ENCODE measurements at regions not wholly inside any gene's neighbourhood (a gene's known extent, or its start where the extent isn't known, plus 50 kb on each side); places are given as distances from the start of the nearest gene placed in this dataset.

GRCh38 chr1:14039582-14040430 is 339.8 kb downstream of the PRDM2 start:
- DNase-seq (ENCODE audit: low read depth in 2 of 2): no peak

DNA sequence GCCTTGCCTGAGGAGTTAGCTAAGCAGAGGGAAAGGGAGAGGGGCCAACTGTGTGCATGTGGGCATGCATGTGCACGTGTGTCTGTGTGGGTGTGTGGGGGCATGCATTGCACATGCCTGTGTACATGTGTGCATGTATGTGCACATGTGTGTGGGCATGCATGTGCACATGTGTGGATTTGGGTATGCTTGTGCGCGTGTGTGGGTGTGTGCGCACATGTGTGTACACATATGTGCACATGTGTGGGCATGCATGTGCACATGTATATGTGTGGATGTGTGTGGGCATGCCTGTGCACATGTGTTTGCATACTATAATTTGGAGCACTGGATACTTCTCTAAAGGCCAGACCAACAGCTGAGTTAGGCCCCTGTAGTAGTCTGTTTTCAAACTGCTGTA is 350.0 kb downstream of the PRDM2 start:
- no peak for DNase-seq (ENCODE audit: low read depth in 2 of 2)

- no peak for DNase-seq (ENCODE audit: low read depth in 2 of 2)
These were observed 355.6 kb downstream of the PRDM2 start for GRCh38 chr1:14055442-14056223.

GRCh38 chr1:14057640-14058039 is 357.7 kb downstream of the PRDM2 start:
- no peak for DNase-seq (ENCODE audit: low read depth in 2 of 2)

- DNase-seq (ENCODE audit: low read depth in 2 of 2): no peak
These were observed 361.2 kb downstream of the PRDM2 start for GRCh38 chr1:14061204-14061603.

DNA sequence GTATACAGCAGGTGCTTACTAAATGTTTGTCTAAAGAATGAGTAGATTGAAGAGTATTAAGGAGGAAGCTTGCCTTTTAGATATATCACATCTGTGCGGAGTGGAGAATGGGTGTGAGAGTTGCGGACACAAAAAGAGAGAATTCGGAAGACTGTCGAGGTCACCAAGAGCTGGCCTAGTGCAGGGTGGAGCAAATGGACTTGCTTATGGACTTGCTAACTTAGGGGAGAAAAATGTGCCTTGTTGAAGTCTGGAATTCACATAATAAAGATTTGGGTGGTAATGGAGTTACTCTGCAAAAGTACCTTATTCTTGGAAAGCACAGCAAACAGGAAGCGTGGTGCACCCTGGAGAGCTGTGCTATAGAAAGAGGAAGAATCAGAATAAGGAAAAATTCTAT is 361.7 kb downstream of the PRDM2 start:
- DNase-seq (ENCODE audit: low read depth in 2 of 2): no peak

DNA sequence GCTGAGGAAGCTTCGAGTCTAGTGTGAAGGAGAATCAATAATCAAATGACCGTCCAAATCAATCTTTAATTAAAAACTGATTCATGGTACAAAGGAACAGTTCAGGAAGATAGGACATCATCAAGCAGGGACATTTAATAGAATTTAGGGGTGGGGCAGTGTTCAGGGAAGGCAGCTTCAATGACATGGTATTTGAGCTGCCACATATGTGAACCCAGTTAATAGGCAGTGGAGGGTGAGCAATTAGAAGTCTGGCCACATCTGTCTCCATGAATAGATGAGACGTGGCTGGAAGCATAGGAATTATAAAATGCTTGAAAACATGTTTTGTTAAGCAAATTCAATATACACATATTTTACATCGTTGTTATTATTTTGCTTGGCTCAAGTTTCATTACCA is 362.7 kb downstream of the PRDM2 start:
- DNase-seq (ENCODE audit: low read depth in 2 of 2): no peak

DNA sequence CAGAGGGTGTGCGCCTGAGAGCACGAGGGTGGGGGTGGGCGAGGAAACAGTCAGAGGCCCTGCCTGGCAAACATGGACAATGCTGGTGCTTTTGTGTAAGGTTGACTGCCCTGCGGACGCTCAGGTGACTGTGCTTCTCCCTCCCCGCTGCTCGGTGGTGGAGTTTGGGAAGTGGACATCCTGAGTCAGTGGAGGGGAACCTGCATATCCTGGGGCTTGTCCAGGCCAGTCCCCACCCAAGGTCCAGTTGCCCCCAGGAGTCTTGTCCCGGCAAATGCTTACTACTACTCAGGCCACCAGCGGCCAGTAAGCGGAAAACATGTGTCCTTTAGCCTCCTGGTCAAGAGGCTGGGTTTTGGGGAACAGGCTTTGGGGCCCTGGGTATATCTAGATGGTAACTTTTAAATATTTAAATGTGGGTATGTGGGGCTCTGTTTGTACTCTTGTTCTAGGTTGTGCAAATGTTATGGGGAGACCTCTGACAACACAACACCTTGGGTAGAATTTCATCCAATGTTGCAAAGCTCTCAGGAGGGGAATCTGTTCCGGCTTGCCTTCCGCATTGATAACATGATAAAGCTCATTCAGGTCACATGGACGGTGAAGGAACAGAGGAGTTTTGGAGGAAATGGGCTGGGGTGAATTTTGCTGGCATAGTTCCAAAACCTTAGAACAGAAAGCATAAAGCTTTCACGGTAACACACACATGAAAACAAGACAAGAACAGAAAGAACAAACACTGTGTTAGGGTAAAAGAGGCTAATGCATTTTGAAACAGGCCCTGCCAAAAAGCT is 364.9 kb downstream of the PRDM2 start:
- DNase-seq (ENCODE audit: low read depth in 2 of 2): no peak

DNA sequence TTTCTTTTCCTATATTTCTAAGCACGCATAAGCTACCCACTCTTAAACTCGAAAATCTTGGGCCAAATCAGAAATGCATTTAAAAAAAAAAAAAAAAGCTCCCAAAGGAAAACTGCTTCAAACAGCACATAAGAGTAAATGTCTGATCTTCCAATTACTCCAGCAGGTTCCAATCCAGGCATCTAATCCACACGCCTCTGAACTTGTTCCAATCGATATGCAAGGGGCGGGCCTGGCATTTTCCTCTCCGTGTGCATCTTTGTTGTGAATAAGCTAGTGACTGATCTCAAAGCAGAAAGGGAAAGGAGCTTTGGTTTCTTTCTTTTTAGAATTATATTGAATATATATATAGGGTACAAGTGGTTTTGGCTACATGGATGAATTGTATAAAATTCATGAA is 365.5 kb downstream of the PRDM2 start:
- DNase-seq (ENCODE audit: low read depth in 2 of 2): no peak

GRCh38 chr1:14067036-14067435 is 367.0 kb downstream of the PRDM2 start:
- DNase-seq (ENCODE audit: low read depth in 2 of 2): no peak

- no peak for DNase-seq (ENCODE audit: low read depth in 2 of 2)
These were observed 367.7 kb downstream of the PRDM2 start for GRCh38 chr1:14067711-14068110.

DNA sequence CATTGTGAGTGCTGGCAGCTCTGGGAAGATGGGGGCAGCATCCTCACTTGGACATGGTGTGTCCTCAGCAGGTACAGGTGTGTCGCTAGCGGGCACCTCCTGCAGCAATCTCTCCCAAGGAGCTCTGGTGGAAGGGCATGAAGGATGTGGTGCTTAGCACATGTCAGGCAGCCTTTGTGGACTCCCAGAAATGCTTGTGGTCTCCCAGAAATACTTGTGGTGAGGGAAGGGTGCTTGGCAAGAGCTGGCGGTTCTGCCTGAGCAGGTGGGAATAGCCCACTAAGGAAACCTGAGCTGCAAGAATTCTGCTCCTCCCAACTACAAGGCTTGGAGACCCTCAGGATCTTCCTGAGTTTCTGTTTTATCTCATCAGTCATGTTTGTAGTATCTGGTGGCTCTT is 371.6 kb downstream of the PRDM2 start:
- no peak for DNase-seq (ENCODE audit: low read depth in 2 of 2)

- no peak for DNase-seq (ENCODE audit: low read depth in 2 of 2)
These were observed 380.7 kb downstream of the PRDM2 start for GRCh38 chr1:14080653-14081052.

DNA sequence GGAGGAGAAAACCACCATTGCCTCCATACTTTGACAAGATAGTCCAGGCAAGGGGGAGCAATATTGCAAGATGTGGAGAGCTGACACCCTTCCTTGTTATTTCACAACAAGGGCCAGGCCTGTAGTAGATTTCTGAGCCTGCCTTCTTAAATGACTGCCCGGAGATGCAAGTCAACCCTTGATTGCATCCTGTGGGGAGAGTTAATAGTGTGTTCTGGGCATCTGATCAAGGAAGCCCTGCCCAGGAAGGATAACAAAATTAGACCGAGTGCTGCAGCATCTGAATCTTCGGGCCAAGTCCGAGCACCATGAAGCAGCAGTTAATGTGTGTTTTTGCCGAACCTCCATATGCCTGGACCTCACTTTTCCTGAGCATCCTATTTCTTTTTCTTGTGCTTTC is 382.3 kb downstream of the PRDM2 start:
- DNase-seq (ENCODE audit: low read depth in 2 of 2): no peak

DNA sequence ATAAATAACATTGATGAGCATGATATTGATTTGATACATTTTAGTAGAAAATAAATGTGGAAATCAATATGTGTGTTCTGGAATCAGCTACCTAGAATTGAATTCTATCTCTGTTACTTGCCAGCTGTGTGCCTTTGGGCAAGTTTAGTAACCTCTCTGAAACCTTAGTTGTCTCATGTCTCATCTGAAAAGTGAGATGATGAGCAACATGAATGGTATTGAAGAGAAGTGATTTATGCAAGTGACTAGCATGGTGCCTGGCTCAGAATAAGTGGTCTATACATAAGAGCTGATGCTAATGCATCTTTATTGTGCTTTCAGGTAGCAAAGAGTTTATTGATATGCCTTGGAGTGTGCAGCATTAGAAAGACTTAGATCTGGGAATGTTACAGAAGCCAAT is 383.3 kb downstream of the PRDM2 start:
- DNase-seq (ENCODE audit: low read depth in 2 of 2): no peak

- DNase-seq (ENCODE audit: low read depth in 2 of 2): no peak
These were observed 383.7 kb downstream of the PRDM2 start for GRCh38 chr1:14083706-14084105.

GRCh38 chr1:14090062-14090461 is 390.1 kb downstream of the PRDM2 start:
- DNase-seq (ENCODE audit: low read depth in 2 of 2): no peak

- DNase-seq (ENCODE audit: low read depth in 2 of 2): no peak
These were observed 390.5 kb downstream of the PRDM2 start for GRCh38 chr1:14090531-14090930.

DNA sequence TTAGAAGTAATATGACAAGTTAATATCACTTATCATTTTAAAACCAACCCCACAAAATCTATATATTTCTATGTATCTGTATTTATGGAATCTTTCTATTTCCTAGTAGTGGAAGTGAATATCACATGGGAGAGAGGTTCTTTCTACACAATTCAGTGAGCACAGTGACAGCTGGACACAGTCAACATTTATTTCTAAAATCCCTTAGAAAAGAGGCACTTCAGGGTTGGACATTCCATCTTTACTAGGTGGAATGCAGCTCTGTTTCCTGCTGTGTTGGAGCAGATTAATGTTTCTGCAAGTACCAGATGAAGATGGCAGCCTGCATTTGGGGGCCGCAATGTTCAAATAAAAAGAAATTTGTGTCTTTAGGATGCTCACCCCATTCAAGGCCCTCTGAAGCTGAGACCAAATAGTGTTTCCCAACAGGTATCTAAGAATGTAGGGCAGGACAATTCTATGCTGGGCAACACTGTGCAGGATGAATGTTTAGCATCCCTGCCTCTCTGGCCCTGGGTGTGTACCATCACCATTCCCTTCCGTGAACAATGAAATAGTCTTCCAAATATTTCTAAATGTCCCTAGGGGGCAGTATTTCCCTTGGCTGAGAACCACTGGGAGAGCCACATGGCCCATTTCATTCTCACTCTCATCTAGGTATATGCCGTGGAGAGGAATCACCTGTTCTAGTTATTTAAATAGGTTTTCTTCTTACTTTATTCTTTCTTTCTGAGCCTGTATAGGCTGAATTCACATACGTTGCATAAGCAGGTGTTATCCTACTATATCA is 394.8 kb downstream of the PRDM2 start:
- DNase-seq (ENCODE audit: low read depth in 2 of 2): no peak

DNA sequence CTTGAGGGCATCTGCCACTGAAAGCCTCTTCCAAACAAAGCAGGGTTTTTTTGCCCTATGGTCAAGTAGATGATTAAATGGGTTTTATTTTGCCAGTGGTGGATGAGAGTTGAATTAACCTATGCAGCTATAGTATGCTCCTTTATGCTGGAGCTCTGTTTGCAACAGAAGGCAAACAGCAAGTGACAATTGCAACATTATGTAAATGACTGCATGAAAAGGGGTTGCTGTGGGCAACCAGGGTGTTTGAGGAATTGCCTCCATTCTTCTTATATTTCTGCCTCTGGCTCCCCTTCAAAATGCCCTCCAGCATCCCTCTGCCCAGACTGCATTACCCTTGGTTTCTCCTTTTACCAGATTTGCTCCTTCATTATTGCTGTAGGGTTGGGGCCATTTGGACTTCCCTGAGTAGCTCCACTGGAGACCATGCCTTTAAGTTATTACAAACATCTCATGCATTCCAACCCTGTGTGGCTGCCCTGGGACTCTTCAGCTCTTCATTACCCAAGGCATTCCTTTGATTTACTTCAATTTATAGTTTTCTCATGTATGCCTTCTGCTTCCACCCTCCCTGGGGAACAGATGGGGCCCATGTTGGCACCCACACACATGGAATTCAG is 398.4 kb downstream of the PRDM2 start:
- no peak for DNase-seq (ENCODE audit: low read depth in 2 of 2)

- DNase-seq (ENCODE audit: low read depth in 2 of 2): no peak
These were observed 400.5 kb downstream of the PRDM2 start for GRCh38 chr1:14100444-14100843.

All from stimulated activated CD8-positive, alpha-beta memory T cell treated with anti-CD3 and anti-CD28 coated beads, Interleukin-2, amount 100 ng/mL, for 1 hour (primary cell).